Suppressor macrophage treated with lipopolysaccharide for 1 hour (primary cell): ENCODE measurements at regions not wholly inside any gene's neighbourhood (a gene's known extent, or its start where the extent isn't known, plus 50 kb on each side); places are given as distances from the start of the nearest gene placed in this dataset.

Experiments
- DNase-seq, 3 donors: peaks; one replicate each; pipeline ENCODE4 v3.0.0-alpha.2; 2020 to 2022

GRCh38 chr22:44386386-44387035 lies 73.8 kb upstream of the SHISAL1 start:
- no peak for DNase-seq

- DNase-seq, result no peak
Observed at GRCh38 chr22:44385781-44386180, 73.0 kb upstream of the SHISAL1 start.

- DNase-seq, result no peak
Observed at GRCh38 chr22:44385296-44385610, 72.5 kb upstream of the SHISAL1 start.

GRCh38 chr22:44384563-44385295 lies 72.0 kb upstream of the SHISAL1 start:
- DNase-seq, result no peak

GRCh38 chr22:44383652-44384562 lies 71.2 kb upstream of the SHISAL1 start:
- no peak for DNase-seq

GRCh38 chr22:44383064-44383575 lies 70.4 kb upstream of the SHISAL1 start:
- DNase-seq, result no peak

GRCh38 chr22:44382116-44383038 lies 69.6 kb upstream of the SHISAL1 start:
- no peak for DNase-seq

GRCh38 chr22:44381761-44382115 lies 69.0 kb upstream of the SHISAL1 start:
- no peak for DNase-seq

GRCh38 chr22:44380756-44381486 lies 68.2 kb upstream of the SHISAL1 start:
- no peak for DNase-seq

GRCh38 chr22:44379817-44380755 lies 67.3 kb upstream of the SHISAL1 start:
- DNase-seq, result no peak

- DNase-seq, result no peak
Observed at GRCh38 chr22:44378380-44378779, 65.6 kb upstream of the SHISAL1 start.

- DNase-seq, result no peak
Observed at GRCh38 chr22:44375451-44375850, 62.7 kb upstream of the SHISAL1 start.

- no peak for DNase-seq
Observed at GRCh38 chr22:44373234-44373633, 60.5 kb upstream of the SHISAL1 start.

- DNase-seq, result no peak
Observed at GRCh38 chr22:44372611-44373010, 59.9 kb upstream of the SHISAL1 start.

GRCh38 chr22:44371741-44372525 lies 59.2 kb upstream of the SHISAL1 start:
- DNase-seq, result no peak

GRCh38 chr22:44369916-44370801 lies 57.4 kb upstream of the SHISAL1 start:
- DNase-seq, result no peak

- no peak for DNase-seq
Observed at GRCh38 chr22:44369293-44369661, 56.5 kb upstream of the SHISAL1 start.

GRCh38 chr22:44368611-44369292 lies 56.0 kb upstream of the SHISAL1 start:
- DNase-seq, result no peak
